Activated CD4-positive, alpha-beta T cell treated with anti-CD3 and anti-CD28 coated beads, Interleukin-2, amount 50 U/mL, for 4 hours (primary cell): ENCODE measurements at regions not wholly inside any gene's neighbourhood (a gene's known extent, or its start where the extent isn't known, plus 50 kb on each side); places are given as distances from the start of the nearest gene placed in this dataset.

ENCODE experiments used
- DNase-seq, 2 experiments: peaks; one replicate each; pipeline ENCODE4 v3.0.0-alpha.2; 2020

DNA sequence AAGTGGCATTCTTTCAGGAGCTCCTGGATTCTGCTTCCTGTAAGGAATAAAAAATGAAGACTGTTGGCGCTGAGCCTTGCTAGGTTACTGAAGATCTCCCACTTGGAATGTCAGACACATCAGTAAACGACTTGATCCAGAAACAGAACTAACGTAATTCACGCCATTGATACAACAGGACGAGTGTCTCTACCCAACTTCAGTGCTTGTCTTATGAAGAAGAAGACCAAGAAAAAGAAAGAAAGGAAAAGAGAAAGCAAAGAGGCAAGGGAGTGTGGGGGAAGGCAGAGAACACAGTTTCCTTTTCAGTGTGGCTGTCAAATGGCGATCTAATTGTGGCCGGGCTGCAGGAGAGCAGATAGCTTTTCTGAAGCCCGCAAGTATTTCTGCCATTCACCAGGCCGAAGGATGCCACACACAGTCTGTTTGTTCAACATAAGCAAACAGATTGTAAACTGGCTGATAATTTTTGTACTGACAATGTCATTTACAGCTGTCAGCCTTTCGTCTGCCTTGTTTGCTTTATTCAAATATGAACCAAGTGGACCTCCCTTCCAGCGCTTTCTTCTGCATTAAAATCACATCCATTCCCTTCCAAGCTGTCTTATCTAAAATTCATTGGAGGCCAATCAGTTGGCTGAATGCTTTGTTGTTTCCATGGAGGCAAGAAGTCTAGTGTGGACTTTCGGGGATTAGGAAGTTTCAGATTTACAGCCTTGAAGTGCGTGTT, 180.6 kb downstream of the FOXA2 start:
- no peak for DNase-seq

- DNase-seq, result no peak
Observed at GRCh38 chr20:22403022-22403631, 181.2 kb downstream of the FOXA2 start.

- DNase-seq, result no peak
Observed at GRCh38 chr20:22402550-22402949, 181.8 kb downstream of the FOXA2 start.

GRCh38 chr20:22400440-22400839, 183.9 kb downstream of the FOXA2 start:
- DNase-seq, result no peak

GRCh38 chr20:22394583-22394982, 189.8 kb downstream of the FOXA2 start:
- DNase-seq, result no peak

GRCh38 chr20:22390543-22390903, 193.8 kb downstream of the FOXA2 start:
- DNase-seq, result no peak

DNA sequence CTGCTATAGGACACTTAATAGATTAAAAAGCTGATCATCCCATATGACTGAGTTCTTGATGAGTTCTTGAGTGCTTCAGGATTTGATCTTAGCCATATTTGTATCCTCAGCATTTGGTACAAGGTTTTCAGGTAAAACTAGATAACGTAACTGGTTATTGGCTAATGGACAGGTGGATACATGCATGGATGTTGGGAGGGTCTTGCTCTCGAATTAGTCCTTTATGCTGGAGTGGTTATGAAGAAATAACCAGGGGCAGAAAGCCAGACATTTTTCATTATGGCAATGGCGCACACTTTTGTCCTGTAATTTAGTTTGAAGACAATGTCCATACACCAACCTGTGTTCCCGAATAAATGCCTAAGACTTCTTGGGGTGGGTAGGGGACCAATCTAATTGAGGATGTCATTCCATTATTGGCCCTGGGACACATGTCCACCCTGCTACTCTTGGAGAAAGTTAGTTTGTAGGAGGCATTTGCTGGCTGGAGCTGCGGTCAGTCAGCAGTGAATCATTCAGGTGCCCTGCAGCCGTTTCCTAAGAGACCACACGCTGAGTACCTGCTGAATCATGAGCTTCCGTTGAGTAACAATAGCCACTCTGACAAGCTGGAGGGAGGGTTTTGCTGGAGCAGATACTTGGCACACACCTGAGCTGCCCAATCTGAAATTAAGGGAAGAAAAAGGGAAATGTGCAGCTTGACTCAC, 194.4 kb downstream of the FOXA2 start:
- DNase-seq, result no peak

- DNase-seq, result no peak
Observed at GRCh38 chr20:22387452-22387851, 196.9 kb downstream of the FOXA2 start.

DNA sequence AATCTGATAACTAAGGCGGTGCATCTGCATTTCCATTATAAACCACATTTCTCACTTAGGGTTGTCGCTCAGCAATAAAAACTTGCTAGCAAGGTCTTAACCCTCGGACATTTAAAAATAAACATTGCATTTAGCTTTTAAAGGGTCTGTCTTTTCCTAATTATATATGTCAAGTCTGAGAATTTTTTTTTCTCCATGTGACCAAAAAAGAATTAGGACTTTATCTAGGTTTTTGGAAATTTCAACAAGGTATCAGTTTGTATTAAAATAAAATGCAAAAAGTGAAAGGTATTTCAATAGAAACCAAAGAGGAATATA, 198.1 kb downstream of the FOXA2 start:
- no peak for DNase-seq

DNA sequence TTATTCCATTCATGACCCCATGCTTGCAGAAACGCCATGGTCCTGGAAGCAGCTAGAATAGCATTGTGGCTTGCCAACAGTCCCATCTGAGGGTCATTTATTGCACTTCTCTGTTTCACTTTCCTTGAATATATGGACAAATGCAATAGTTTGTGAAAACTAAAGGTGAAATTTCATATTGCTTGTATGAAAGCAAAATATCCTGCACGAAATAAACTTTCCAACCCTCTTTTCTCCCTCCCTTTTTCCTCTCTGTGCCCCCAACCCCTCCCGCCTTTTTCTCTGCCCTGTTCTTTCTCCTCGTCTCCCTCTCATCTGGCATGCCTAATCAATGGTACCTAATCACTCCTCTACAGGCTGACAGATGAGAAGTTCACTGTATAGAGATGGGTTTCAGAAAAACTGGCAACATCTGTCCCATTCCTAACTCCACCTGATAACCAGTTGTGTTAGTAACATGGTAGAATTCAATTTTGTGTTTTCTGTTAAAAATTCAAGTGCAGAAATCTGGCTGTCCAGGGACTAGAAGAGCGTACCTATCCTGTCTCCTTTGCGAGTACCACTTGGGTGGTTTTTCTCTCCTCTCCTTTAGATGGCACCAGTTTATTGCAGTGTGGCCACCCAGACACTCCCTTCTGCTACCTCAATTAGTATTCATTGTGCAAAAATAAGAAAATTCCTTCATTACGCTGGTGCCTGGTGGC, 198.6 kb downstream of the FOXA2 start:
- no peak for DNase-seq

DNA sequence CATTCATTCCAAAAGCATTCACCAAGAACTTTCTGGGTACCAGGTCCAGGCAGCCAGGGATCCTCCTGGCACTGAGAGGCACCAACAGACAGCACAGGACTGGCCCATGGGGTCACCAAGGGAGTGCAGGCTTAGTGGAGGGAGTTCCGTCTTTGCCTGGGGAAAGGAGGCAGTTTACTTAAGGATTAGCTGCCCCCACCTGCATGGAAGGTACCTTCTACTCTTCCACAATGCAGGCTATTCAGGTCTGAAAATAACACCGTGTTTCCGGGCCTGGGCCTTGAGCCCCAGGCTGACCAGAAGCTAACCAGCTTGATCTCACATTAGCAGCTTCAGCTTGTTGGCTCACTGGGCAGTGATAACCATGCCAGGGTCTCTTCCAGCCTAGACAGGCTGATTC, 199.4 kb downstream of the FOXA2 start:
- DNase-seq, result no peak

DNA sequence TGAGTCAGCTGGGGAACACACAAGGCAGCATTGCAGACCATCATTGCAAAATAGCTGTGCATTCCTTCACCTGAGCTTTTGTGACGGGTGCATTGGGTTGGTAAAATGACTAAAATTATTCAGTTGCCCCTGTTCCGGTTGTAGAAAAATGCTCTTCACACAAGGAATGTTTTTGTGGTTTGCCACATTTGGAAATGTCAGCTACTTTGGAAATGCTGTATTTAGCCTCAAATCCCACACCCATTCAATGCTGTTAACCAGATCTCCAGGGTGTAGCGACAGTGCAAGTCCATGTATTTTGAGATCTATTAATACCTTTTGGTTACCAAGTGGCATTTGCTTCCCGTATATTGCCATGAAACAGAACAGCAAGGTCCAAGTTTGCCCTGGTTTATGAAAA, 201.2 kb downstream of the FOXA2 start:
- no peak for DNase-seq

DNA sequence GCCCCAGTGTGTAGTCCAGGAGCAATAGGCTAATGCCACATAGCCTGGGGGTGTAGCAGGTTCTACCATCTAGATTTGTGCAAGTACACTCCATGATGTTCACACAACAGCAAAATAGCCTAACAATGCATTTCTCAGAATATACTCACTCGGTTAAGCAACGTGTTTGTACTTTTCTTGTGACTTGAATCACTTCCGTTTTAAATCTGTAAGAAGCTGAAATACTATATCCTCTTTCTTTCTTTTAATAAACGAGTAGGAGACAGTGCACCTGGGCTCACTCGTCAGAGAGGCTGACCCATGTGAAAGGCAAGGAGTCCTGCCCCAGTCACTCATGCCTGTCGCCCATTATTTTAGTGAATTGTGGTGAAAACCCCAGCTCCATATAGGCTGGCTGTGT, 201.6 kb downstream of the FOXA2 start:
- DNase-seq, result no peak

GRCh38 chr20:22381812-22382416, 202.5 kb downstream of the FOXA2 start:
- DNase-seq, result no peak

DNA sequence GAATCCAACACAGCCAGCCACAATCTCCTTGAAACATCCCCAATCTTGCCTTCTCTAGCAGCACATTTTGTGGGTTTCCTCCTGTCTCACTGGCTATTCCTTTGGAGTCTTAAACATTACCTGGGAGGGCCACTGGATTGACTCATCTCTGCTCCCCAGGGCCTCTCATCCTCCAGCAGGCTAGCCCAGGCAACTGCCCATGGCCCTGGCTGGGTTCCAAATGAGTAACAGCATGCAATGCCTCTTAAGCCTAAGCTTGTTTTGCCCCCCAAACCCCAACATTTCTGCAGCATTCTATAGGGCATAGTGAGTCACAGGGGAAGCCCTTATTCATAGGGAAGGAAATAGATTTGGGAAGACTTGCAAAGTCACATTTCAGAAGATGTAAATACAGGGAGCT, 204.9 kb downstream of the FOXA2 start:
- no peak for DNase-seq

DNA sequence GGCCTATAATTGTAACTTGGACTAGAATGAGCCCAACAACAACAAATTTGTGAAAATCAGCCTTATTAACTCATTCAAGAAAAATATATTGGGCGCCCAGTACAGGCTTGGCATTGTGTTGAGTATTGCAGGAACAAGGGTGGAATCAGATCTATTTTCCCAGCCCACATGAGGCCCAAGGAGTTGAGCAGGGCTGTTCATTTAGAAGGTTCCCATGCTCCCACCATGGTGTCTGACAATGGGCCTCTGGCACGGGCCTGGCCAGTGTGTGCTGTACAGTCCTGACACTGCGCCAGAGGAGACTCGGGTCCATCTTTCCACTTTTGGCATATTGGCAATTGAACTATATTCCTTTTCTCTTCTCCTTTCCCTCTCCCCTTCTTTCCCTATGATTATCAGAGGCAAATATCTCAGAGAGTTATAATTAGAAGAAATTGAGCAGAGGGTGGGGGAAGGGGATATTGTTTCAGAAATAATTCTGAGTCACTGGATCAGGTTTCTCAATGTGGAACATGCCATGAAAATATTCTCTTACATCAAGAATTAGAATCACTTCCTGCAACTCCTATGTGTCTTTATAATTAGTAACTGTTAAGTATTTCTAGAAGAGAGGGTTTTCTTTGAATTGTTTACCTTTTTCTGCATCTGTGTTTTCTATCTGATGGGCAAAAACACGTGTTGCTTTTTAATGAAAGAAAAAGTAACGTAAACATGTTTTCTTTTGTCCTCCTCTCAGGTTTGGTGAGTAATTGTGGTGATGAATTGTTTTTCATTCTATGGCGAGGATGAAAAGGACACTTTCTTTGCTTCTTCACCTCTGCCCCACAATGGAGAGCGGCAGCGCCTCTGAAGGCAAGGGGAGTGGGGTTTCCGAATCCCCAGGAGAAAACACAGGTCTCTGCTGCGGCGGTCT, 209.4 kb downstream of the FOXA2 start:
- DNase-seq, result no peak

DNA sequence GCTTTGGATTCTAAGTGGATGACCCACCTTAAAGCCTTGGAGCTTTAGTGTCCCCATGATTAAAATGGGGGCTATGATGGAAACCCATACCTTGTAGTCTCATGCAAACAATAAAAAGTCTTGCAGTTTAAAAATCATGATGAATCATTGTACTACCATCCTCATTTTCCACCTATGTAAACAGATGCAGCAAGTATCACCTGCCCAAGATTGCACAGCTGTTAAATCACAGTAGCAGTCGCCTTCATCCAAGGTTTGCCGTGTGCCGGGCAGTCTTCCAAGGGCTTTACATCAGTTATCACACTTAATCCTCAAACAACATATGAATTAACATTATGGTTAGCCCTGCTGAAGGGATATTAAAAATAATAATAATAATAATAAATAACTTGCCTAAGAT, 210.3 kb downstream of the FOXA2 start:
- no peak for DNase-seq

DNA sequence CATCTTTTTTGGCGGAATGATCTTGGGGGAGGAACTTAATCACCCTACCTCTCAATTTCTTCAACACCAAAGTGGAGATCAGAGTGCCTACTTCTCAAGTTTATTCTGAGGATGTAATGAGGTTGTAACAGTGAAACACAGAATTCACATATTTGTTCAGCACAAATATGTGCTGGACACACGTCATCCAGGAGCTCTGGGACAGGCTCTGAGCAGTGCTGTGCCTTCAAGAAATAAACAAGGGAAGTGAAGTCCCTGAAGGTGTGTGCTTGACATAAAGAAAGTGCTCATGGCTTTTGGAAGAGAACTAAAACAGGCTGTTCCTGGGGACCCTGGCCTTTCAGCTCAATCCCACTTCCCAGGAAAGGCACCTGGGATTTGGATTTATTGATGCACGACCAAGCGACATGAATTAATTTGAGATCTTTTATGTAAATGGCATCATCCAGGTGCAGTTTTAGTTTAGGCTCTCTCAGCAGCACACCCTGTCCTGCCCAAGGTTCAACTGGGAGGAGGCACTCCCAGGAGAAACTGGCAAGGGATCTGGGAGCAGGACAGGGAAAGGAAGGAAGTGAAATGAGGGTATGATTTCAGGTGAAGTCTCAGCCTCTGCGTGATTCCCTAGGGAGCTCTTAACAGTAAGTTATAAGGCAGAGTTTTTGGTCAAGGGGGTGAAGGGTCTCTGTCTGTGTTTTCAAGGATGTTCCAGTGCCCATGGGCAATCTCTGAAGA, 211.0 kb downstream of the FOXA2 start:
- no peak for DNase-seq

DNA sequence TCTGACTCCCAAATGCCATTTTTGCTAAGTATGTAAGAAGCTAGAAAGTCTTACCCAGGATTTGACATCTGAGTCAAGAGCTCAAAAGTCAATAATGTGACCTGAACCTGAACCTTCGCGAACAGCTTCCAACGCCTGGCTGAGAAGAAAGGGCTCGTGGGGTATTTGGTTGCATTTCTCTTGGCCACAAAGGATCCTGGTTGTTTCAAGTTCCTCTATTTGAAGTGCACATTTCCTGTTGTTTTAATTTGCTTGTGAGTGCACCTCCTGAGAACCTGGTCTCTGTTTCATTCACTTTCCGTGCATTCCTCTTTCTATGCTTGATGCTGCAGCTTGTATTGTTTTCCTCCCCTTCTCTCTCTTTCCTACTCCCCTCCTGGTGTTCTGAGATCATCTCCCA, 212.5 kb downstream of the FOXA2 start:
- DNase-seq, result no peak

DNA sequence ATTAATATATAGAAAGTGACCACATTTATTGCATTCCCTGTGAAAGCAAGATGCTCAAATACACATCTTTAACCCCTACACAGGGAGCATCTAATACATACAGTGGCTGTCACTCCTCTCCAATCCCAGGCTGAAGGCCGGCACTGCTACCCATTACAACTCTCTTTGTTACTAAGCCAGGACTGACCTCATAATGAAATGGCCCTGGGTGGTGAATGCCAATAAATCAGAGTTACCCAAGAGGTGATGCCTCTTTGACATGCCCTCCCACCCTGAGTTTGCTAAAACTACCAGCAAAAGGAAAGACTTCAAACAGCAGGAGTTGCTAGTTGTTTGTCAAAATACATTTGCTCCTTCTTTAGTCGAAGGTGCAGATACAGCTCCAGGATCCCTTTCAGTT, 214.2 kb downstream of the FOXA2 start:
- no peak for DNase-seq

DNA sequence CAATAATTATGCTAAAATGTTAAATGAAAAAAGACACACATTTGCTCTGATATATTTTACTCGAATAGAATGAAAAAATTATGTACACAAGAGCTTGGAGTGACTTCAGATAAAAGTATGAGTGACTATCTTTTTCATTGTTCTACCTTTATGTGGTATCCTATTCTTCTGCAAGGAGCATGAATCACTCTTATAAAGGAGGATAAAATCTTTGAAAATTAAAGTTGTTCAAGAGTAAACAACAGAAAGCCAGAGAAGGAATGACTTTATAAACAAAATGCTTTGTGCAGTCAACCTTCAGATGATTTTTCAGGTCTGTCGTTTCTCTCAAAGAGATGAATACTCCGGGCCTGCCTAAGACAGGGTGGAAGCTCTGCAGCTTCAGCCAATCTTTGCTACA, 215.3 kb downstream of the FOXA2 start:
- DNase-seq, result no peak

DNA sequence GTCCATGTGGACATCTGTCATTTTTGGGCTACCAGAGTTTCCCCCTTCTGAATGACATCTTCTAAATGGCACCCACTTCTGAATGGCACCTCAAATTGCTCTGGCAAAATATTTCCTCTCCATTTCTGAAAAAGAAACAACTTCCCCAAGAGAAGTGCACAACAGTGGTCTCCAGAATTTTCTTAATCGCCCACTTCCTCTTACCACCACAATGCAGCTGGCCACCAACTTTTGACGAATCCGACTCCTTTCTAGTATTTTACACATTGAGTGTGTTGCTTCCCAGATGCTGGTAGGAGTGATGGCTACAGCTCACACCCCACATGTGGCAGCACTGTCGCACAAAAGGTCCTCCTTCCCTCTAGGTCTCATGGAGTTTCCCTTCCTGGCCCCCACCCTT, 216.1 kb downstream of the FOXA2 start:
- no peak for DNase-seq
